ENCODE measurements at regions not wholly inside any gene's neighbourhood (a gene's known extent, or its start where the extent isn't known, plus 50 kb on each side); places are given as distances from the start of the nearest gene placed in this dataset.
"Not testable (repeated sequence)": the region's sequence is repeated elsewhere in the genome, so short reads cannot be mapped to it uniquely, and the experiment has no call there.

DNA sequence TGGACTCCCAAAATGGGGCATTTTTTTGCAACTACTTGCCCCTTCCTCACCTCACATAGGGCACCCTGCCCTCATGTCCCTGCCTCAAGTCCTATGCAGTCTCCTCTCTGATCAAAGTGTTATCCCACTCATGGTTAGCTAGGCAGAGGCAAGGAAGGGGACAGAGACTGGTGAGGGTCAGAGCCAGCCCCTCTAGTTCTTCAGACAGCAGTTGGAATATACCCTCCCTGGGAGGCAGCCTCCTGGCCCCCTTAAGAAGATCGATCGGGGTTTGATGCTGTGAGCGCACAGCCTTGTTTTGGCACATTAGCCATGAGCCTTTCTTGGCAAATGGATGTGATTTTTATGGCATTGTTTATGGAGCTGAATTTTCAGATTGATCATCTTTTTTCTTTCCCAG, 436.9 kb downstream of the BUD13 start:
- no peak for DNase-seq (ENCODE audit: low read depth in 2 of 2)

DNA sequence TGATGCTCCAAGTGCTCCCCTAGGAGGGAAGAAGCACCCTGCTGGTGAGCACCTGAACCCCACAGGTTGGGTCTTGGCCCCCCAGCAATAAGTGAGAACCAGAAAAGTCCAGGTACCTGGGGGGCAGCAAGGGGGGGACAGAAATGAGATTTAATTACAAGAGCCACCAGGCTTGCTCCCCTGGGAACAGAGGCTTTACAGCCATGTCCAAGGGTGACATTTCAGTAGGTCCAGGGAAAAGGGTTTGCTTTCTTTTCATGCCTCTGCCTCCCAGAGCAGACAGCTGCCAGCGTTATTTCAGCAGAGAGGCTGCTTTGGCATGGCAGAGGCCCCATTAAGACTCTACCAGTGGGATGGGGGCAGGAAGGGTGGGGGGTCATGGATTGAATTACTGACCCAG, 437.7 kb downstream of the BUD13 start:
- DNase-seq (ENCODE audit: low read depth in 2 of 2), result no peak

DNA sequence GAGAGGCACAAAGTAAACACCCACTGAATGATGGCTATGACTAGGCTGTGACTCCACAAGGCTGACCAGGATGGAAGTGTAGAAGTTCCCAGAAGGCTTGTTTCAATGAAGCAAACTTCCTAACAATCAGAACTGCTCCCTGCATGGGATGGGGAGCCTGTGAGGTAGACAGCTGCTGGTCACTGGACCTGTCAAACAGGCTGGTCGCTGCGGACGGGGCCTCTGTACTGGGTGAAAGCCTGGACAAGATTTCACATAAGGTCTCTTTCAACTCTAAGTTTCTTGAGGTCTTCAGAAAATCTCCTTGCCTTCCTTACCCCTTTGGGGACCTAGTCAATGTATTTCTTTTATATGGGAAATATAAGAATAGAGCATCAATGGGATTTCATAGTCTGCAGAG, 438.2 kb downstream of the BUD13 start:
- DNase-seq (ENCODE audit: low read depth in 2 of 2), result no peak

DNA sequence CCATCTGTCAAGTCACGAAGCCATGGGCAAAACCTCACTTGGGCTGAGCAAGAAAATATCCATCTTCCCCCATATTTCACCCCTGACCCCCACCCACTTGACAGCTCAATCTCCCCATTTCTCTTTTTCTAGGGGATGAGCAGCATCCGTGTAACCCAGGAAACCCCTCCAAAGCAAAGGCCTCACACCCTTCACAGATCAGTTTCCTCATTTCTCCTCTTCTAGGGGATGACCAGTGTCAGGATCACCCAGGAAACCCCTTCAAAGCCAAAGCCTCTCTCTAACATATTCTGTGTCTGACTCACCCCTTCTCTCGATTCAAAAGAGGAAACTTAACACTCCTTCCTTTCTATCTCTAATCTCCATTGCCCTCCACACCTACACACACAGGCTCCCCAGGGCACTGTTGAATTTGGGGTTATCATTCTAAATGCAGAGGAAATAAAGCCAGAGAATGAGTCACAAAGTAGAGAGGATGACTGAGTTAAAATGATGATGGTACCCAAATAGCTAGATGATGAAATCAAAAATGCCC, 439.7 kb downstream of the BUD13 start:
- no peak for DNase-seq (ENCODE audit: low read depth in 2 of 2)

DNA sequence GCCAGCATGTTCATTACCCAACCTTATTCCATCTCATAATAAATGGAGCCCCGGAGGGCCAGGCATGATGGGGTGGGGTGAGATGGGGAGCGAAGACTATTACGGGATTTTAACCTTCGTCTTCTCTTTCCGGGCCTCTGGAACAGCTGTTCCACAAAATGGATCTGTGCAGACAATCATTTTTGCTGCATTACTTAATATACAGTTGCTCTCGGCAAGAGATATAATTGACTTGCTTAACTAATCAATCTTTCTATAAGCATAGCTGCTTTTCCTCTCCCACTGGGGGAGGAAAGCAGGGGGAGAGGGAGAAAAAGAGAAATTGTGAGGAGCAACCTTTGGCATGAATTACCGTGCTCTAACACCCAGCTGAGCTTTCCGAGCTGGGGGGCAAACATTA, 440.4 kb downstream of the BUD13 start:
- DNase-seq (ENCODE audit: low read depth in 2 of 2), result no peak

DNA sequence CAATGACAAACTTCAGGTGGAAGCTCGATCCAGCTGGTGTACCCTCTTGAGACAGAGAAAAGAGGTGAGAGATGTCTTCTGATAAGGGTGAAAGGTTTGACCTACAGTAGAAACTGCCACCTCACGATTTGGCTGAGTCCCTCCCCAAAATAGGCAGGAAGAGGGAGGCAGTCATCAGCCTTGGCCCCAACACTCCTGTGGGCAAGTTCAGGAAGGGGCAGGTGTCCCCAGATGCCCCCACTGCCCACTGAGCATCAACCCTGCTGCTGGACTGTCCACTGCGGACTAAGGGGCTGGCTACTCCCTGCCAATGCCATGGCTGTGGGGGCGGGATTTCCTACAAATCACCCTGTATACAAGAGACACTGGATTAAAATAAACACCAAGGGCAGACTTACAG, 441.4 kb downstream of the BUD13 start:
- DNase-seq (ENCODE audit: low read depth in 2 of 2), result no peak

DNA sequence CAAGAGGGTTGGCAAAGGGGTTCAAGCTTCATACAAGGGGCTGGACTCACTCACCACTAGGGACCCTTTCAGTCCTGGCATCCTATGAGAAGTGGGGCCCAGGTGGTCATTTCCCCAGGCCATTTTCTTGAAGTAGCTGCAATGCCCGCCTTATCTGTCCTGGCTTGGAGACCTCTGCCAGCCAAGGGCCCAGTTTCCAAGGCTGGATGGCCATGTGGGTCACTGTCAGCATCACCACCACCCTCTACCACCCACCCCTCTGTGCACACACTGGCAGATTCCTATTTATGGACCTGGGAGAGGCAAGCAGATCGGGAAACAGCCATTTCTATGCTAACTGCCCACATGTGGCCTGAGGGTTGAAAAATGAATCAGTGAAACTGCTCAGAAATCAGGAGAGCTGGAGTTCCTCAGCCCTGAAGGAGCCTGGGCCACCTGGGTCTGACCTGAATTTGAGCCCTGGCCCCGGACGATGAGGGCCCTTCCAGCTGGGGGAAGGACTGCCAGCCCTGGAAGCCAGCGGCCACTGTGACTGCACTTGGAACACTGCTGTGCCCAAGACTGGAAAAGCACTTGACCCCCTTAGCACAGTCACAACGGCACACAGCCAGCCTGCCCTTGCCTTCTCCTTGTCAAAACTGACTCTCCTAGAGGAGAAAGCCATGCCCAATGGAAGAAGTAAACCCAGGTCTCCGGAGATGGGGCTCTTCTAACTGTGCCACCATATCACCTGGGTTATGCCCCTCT, 442.2 kb downstream of the BUD13 start:
- DNase-seq (ENCODE audit: low read depth in 2 of 2), result no peak

DNA sequence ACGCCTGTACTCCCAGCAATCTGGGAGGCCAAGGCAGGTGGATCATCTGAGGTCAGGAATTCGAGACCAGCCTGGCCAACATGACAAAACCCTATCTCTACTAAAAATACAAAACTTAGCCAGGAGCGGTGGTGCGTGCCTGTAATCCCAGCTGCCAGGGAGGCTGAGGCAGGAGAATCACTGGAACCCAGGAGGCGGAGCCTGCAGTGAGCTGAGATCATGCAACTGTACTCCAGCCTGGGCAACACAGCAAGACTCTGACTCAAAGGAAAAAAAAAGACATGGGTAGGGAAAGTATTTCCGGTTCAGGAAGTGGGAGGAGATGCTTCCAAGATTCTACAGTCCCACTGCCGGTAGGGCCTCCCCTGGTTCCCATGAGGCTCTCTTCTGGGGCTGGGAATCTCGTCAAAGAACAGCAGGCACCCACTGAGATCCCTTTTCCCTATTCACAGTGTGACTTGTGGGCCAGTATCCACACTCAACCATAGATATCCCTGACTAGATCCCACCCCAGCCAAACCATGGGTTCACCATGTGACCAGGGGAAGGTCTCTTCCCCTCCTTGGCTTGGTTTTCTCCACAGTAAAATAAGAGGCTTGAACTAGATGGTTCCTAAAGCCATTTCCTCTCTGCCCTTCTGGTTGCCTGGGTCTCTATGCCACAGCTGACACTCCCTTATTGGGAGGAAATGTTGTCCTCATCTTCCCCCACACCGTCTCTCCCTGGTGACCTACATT, 443.3 kb downstream of the BUD13 start:
- no peak for DNase-seq (ENCODE audit: low read depth in 2 of 2)

DNA sequence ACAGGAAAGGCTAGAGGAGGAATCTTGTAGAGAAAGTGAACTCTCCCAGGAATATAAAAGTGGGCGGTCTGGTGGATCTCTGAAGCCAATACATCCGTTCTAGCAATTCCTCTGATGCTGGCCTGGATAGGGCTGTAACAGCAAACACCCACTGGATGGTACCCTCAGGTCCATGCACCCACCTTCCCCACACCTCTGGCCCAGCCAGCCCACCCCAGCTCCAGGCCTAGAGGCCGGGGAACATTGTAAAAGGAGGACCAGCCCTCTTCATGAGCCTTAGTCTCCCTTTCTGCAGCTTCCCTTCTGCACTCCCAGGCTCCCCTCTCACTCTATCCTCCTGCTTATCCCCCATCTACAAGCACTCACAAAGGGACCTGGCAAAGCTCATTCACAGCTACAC, 443.9 kb downstream of the BUD13 start:
- DNase-seq (ENCODE audit: low read depth in 2 of 2), result no peak

DNA sequence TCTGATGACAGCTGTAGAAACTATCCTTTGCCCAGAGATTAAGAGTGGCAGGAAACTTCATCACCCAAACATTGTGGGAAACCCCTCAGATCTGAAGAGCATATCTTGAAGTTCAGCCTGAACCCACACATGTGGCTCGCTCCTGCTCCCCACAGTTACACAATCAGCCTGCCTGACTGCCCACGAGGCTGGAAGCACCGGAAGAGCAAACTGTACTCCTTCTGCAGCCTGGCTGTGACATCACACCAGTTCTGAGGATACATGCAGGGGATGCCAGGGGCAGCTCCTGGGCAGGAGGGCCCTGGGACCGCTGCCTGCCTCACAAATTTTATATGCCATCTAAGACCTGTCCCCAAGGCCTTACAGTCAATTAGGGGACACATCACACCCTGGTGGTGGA, 444.4 kb downstream of the BUD13 start:
- no peak for DNase-seq (ENCODE audit: low read depth in 2 of 2)

DNA sequence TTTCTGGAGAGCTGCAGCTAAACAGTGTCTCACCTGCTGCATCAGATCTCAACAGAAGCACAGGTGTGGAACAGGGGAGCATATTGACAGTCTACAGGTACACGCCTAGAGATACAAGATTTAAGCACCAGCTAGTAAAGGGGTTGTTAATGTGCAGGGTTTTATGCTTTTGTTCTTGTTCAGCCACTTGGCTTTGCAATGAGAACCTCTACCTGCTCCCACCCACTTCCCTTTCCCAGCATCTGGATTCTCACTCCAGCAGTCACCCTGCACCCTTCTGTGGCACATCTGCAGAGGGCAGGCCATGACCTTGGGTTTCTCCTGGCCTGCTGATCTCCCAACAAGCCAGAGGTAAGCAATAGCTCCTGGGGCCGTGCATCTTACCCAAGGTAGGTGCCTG, 446.6 kb downstream of the BUD13 start:
- no peak for DNase-seq (ENCODE audit: low read depth in 2 of 2)

DNA sequence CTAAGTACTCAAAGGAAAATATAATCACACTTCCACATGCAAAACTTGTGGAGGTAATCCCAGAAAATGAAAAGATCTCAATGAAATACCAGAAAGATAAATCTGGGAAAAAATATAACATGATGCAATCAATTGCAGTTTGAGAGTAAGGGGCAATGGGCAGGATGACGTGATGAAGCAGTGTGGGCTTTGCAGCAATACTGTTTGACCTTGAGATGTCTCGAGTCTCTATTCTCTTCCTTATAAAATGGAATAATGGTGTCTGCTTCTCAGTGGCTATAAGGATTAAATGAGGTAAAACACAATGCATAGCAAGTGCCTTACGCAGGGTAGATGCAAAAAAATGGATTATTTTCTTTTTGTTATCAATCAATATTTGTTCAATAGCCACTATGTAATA, 447.5 kb downstream of the BUD13 start:
- no peak for DNase-seq (ENCODE audit: low read depth in 2 of 2)

DNA sequence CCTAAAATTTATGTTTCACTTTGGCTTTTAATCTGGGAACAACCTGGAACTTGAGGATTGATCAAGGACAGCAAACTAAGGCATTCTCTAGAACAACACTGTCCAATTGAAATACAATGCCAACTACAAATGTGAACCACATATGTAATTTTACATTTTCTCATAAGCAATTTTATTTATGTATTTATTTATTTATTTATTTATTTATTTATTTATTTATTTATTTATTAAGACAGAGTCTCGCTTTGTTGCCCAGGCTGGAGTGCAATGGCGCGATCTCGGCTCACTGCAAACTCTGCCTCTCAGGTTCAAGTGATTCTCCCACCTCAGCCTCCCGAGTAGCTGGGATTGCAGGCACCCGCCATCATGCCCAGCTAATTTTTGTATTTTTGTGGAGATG, 448.7 kb downstream of the BUD13 start:
- not testable (repeated sequence) for DNase-seq (ENCODE audit: low read depth in 2 of 2)

DNA sequence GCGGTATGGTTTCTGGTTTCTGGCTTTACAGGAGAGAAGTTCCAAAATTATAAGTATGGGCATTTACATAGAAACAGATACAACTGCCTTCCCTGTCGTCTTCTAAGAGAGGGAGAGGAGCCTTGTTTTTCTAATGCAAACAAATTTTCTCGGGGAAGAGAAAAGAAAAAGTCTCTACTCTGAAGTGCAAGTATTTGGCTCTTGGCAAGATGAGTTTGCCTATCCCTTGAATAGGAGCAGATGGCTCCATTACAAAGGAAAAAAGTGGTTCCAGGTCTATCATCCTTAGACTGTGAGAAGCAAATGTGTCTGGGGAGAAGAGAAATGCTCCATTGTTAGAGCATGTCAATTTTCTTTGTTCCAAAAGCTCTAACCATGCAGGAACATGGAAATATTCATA, 455.6 kb downstream of the BUD13 start:
- no peak for DNase-seq (ENCODE audit: low read depth in 2 of 2)

DNA sequence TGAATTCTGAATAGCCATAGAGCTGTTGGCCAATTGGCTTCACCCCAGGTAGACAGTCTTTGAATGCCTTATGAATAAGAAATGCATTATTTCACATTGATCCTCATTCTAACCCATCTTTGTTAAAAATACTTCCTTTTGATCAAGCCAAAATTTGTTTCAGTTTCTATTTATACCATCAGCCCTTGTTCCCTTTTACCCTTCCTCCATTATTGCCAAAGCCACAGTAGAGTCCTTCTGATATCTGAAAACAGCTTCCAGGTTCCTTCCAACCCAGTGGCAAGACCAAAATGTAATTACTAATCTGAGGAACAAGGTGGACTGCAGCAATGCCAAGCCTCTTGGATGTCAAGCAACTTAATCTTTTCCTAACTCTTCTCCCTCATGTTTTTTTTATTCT, 458.8 kb downstream of the BUD13 start:
- DNase-seq (ENCODE audit: low read depth in 2 of 2), result no peak

DNA sequence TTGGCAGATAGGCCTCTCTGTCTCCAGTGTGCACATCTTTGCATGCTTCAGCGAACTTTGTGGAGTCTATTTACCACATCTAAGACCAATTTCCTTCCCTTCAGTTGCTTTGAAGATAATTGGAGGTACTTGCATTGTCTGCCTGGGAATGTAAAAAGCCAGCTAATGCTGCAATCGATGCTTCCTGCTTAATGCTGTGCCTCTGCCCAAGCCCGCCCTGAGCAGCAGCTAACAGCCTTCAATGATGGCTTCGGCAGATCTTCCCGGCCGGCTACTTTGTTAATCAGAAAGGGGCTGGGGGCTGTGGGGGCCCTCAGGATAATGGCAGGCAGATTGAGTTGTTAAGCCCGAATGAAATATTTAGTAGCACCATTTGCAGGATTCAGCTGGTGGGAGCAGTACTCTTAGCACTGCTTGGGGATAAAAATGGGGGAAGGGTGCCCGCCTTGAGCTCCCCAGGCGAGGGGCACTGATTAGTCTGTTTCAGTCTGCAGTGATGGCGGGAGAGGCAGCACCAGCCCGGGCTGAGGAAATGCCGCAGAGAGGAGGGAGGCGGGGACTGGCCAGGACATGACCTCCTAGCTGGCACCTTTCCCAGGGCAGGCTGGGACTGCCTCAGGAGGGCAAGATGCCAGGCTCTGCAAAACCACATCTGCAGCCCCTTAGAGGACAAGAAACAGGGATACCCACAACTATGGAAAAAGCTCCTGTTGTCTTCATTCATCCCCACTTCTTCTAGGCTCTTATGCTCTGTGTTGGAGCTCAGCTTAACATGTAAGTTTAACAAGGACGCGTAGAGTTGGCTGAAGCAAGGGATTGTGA, 460.0 kb downstream of the BUD13 start:
- no peak for DNase-seq (ENCODE audit: low read depth in 2 of 2)

DNA sequence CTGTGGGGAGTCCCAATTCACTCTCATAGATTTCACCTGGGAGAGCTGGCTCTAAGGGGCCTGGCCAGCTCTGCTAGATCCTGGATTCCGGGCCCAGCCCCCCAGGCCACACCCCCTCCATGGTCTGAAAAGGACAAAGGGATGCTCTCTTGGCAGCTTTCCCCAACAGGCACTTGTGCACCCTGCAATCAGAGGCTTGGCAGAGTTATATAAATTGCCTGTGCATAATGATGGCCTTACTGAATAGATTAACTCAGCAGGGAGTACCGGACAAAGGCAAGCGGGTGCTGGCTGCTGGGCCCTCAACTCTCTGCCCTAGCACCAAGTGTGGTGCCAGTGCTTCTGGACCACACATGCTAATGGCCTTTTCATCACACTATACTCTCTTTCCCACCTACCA, 461.6 kb downstream of the BUD13 start:
- DNase-seq (ENCODE audit: low read depth in 2 of 2), result no peak

DNA sequence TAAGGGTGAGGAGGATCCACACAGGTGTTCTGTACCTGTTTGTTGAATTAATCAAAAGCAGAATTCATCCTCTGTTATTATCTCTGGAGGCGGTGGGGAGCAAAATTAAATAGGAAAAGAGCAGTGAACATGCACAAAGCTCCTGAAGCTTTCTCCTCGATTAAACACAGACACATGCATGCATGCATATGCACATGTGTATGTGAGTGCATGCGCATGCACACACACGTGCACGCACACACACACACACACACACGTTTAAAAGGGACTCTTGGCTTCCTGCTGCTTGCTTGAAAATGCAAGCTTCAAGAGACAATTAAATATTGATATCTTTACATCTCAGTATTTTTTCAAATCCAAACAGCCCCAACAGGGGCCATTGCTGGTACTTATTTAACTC, 462.1 kb downstream of the BUD13 start:
- DNase-seq (ENCODE audit: low read depth in 2 of 2), result no peak

DNA sequence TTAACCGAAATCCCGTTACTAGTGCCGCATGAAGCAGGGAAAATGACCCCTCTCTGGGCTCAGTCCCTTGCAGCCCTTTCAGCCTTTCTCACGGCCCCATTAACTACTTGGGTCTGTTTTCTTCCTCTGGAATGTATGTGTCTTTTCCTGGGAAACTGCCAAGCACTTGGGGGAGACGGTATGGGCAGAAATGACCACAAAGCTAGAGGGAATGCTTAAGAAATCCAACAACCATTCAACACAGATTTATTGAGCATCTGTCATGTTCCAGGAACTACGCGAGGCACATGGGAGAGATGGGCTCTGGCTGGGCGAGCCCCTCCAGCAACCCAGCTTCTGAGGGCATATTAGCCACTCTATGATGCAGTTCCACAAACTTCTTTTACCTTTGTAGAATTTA, 462.6 kb downstream of the BUD13 start:
- DNase-seq (ENCODE audit: low read depth in 2 of 2), result no peak

DNA sequence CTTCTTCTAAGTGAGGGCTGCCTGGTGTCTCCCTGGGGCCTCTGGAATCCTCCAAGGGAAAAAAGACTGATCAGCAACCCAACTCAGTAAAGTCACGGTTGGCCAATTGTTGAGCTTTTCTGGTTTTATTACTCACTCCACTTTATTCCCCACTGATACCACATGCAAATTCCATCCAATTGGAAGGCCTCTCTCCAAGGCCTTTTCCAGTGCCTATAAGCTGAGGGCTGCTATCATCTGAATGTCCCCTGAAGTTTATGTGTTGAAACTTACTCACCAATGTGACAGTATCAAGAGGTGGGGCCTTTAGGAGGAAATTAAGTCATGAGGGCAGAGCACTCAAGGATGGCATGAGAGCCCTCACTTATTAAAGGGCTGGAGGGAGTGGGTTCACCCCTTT, 463.3 kb downstream of the BUD13 start:
- DNase-seq (ENCODE audit: low read depth in 2 of 2), result no peak

DNA sequence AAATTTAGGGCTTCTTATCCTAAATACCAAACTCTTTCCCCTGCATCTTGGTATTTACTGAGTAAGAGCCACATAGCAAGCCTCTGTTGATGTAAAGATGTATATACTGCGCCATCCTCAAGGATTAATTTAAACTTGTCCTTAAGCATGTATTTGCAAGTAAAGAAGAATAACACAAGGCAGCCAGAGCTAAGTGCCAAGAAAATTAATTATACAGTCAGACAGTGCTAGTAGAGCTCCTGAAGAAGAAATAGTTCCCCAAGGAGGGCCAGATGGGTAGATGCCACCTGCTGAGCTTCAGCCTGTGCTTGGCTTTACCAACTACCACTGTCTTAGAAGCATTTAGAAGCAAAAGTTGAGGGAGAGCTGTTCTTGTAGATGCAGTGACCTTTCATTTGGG, 470.0 kb downstream of the BUD13 start:
- DNase-seq (ENCODE audit: low read depth in 2 of 2), result no peak

DNA sequence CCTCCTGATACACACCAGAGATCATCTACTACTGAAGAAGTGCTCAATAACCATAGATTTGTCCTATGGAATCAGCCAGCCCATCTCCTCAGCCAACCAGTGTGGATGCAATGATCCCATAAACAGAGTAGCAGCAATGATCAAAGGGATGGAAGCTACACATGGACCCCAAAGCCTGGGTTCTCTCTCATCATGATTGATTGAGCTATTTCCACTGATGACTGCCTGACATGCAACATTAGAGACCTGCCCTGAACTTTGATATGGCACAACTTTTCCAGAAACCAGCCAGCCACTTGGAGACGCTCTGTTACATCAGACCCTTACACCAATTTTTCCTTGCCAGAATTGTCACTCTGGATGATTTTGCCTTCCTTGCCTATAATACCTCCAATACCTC, 471.6 kb downstream of the BUD13 start:
- no peak for DNase-seq (ENCODE audit: low read depth in 2 of 2)

DNA sequence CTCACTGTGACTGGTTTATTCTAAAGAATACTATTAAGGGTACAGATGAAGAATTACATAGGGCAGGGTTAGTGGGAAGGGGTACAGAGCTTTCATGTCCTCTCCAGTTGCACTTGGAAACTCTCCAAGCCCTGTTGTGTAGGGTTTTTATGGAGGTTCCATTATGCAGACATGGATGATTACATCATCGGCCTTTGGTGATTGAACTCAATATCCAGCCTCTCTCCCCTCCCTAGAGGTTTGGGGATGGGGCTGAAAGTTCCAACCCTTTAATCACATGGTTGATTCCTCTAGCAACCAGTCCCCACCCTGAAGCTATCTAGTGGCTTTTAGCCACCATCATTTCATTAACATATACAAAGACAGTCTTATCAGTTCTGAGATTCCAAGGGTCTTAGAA, 472.6 kb downstream of the BUD13 start:
- DNase-seq (ENCODE audit: low read depth in 2 of 2), result no peak

All from activated CD4-positive, alpha-beta T cell treated with anti-CD3 and anti-CD28 coated beads for 24 hours (primary cell).